GM19099 (cell line): ENCODE measurements at regions not wholly inside any gene's neighbourhood (a gene's known extent, or its start where the extent isn't known, plus 50 kb on each side); places are given as distances from the start of the nearest gene placed in this dataset.

Experiments used
- POLR2A ChIP-seq: IDR thresholded peaks from 3 replicates; pipeline ENCODE4 v1.6.1; 2011; ENCODE audit warnings: low read depth; ENCODE audit not compliant: insufficient read length; ENCODE audit errors: extremely low read depth

DNA sequence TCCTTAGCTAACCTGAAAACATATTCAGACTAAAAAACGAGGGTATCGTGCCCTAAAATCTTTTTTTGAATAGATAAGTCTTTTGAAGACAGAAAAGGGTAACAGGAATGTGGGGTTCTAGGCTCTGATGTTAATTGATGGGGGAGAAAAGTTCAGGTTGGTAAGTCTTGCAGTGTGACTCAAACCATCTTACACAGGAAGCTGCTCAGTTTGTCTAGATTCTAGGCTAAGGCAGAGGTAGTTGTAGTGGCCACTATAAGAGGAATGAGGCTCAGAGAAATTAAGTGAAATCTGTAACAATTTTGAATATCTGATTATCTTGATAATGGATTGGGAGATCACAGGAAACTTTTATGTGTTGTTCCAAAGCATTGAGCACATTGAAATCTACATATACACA is 267.9 kb downstream of the PDCD6IP start:
- no peak for TF ChIP-seq POLR2A

DNA sequence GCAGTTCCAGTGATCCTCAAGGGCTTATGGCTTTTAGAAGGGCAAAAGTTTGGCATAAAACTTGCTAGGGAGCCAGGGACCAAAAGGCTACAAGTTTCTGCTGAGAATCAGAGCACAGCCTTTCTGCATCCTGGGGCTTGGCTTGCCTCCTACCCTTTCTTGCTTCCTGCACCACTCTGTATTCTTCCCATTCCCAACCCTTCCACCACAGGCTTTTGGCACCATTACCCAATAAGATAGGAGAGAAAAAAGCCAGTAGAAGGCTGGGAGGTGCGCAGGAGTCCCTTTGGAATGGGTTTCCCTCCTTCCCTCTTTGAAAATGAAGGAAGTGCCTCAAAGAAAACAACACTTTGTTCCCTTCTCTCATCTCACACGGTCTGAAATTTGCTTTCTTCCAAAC is 268.6 kb downstream of the PDCD6IP start:
- TF ChIP-seq POLR2A, result no peak

DNA sequence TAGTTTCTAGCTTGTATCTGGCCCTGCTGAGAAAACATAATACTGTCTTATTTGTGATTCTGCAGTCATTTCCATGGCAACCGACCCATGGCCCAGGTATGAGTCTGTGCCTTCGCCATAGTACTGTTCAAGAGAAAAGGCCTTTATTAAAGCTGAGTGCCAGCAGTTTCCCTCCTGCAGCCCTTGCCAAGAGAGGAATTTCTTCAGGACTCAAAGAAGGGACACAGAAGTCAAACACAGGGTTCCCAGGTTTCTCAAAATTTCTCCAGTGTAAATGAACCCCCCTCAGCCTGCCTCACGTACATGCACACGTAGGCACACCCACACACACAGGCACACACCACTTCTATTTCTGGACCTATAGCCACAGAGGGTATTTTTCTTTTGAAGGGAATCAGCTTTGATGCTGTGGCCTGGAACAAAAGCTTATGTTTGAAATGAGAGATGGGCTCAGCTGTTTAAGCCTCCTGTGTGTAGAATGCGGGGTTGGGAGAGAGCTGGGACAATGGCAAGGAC is 269.2 kb downstream of the PDCD6IP start:
- TF ChIP-seq POLR2A, result no peak

DNA sequence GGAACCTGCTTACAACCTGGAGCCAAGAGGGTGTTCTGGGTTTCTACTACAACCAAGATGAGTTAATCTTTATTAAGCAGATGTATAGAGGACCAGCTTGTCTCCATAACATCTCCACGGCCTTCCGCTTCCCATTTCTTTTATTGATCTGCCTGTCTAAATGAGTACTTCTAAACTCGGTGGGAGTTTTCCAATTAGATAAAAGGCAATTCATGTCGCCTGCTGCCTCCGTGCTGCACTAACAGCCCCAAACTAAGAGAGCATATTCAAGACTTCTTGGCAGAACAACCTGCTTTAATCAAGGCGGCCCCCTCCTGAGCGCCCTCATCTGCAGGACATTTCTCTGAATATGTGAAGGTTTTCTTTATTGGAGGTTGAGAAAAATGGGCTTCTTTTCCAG is 270.1 kb downstream of the PDCD6IP start:
- no peak for TF ChIP-seq POLR2A

DNA sequence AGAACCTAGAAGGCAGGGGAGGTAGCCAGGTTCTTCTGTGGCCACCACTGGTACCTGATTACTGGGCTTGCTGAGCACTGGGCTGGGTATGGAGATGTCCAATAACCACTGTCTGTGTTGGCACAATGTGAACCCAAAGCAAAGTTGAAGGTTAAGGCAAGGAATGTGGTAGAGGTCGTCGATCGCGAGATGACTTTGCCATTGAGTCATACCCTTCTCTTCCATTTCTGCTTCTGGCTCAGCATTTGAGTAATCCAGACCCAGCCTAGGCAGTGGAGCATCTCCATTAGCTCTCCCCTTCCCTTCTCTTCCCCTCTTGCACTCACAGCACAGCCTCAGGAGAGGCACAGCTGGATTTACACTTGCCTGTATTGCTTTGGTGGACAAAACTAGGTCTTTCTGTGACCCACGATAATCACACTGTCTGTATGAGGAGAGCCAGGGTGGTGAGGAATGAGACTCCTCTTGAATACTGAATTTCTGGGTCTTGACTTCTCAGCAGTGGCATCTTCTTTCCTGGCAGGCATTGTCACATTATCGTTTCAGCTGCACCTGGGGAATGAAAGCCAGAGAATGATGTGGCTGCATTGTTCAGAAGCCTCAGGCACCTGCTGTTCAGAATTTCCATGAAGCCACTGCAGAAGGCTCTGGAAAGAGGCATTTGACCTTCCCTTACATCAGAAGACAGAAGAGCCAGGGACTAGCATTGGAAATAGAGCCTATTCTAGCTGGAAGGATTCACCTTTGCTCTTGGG is 272.6 kb downstream of the PDCD6IP start:
- no peak for TF ChIP-seq POLR2A

GRCh38 chr3:34072297-34072696 is 273.9 kb downstream of the PDCD6IP start:
- TF ChIP-seq POLR2A, result no peak

DNA sequence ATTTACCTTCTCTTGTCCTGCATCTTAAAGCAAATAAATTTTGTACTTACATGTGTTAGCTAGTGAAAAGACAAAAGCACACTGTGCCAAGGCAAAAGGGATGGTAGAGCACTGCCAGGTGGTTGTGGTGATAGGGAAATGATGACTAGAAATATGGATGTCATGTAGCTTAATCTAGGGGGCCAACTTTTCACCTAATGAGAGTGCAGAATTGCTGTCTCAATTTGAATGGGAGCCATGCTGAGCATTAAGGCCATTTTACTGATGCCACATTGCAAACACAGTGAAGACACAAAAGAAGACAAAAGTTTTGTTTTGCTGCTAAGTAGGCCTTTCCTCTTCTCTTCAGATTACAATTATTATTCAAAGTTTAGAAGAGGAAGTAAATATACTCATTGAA is 274.7 kb downstream of the PDCD6IP start:
- TF ChIP-seq POLR2A, result no peak

DNA sequence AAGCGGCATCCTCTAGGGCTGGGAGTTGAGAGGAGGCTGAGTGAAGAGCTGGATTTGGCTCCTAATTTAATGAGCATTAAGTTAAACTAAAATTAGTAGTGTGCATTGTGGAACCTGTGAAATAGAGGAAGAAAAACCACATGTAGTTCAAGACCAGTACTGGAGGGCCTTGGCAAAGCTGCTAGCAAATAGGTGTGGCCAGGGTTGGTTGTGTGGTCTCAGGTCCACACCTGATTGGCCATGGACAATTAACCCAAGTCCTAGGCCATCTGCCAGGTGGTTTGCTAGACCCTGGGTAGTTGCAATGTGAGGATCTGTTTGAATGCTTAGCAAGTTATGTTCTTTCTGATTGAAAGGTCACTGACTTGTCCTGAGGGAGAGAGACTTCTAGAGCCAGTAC is 275.5 kb downstream of the PDCD6IP start:
- no peak for TF ChIP-seq POLR2A

- TF ChIP-seq POLR2A, result no peak
These were observed 277.5 kb downstream of the PDCD6IP start for GRCh38 chr3:34075975-34076374.

DNA sequence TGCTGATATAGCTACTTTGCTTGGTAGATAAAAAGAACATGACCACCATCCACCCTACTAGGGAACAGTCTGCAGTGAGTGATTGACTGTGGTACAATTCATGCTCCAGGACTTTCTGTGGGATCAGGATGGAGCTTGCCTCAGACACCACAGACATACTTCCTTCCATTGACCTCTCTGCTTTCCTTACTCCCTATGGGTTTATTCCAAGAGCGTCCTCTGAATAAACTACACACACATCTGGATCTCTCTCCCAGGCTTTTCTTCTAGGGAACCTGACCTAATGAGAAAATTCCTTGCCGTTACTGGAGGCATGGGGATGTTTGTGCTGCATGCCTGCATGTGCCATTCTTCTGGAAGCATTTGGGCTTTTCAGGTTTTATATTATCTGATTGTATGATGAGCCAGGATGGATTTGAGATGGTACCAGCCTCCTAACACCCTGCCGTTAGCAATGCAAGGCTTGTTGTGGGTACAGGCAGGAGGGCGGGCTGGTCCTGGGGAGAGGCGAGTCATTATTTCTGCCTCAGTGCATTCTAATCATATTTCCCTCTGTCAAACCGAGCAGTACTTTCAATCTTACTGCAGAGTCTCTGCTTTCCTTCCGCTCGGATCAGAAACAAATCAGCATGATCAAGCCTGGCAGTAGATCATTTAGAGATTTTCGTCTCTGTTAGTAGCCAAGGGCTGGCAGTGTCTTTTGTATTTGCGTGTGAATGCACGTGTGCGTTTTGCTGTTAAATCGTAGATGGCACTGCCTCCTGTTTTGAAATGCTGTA is 279.2 kb downstream of the PDCD6IP start:
- TF ChIP-seq POLR2A, result no peak

DNA sequence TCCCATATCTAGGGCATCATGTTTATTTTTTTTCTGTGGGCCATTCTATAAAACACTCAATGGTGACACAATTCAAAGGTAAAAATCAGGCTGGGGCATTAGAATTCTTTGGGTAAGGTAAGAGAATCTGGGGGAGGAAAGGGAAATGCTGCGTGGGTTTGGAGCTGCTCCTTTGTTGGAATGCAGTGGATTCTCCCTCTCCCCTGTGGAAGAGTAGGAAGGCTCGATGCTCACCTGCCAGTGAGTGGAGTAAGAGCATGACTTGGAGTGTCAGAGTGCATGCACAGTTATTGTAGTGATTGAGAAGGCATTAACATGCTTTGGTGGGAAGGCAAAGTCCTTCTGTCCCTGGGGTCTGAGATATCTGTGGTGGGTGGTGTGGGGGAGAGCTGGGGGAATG is 280.0 kb downstream of the PDCD6IP start:
- no peak for TF ChIP-seq POLR2A

DNA sequence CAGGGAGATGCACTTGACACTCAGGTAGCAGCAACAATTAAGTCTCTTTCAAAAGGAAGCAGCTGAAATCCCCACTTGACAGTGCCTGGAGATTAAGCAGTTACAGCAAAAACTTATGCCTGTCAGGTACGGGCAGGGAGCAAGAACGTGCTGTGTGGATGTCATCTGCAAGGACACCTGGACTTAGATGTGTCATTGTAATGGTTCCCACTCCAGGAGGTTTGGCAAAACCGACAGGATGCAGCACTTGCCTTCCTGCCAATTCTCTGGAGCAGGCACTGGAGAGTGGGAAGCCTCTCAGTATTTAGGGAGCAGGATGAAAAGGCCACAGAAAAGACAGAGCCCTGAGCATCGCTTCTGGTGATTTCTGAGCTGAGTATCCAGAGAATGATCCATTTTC is 292.4 kb downstream of the PDCD6IP start:
- TF ChIP-seq POLR2A, result no peak

DNA sequence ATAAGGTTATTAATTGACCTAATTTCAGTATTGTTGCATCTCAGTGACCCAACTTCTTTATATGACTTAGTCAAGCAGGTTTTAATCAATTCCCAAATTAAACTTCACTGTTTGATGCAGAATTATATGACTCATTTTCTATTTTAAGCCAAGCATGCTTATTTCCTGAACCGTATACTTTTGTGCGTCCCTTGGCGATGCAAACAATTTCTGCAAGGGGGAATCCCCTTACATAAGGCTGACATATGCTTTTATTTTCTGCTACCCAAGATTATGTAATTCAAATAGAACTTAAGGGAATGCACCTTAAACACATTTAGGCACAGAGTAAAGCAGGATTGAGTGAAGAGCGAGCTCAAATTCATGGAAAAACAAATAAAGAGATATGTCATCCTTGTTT is 303.9 kb downstream of the PDCD6IP start:
- no peak for TF ChIP-seq POLR2A

GRCh38 chr3:34106379-34106778 is 307.9 kb downstream of the PDCD6IP start:
- no peak for TF ChIP-seq POLR2A

DNA sequence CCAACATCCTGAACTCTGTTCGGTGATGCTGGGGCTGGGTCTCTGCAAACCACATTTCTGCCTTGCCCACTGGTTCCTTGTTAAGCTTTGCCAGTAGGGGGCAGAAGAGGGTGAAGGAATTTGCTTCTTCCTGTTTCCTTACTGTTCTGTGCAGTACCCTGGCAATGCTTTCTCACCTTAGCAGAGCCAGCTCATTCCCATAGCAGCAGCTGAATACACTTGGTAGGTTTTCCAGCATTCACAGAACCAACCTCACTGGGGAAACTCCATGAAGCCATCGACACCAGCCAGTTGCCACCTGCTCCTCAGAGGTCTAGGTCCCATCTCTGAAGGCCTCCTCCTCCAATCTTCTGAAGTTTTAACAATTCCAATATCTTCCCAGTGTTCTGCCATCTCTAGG is 308.4 kb downstream of the PDCD6IP start:
- TF ChIP-seq POLR2A, result no peak

DNA sequence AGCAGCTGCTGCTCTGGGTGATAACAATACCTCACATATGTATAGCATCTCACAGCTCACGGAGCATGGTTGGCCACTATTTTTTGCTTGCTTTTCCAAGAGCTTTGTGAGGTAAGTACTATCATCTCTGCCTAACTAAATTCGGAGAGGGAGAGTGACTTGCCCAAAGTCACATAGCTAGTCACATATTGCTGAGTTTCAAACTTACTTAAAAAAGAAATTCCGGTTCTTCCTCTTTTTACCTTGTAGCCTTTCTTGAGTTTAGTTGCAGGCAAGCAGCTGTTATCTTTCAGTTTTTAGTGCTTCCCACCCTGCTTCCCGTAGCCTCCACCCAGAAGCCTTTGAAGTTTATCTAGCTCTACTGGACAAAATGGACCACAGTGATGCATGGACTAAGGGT is 309.2 kb downstream of the PDCD6IP start:
- TF ChIP-seq POLR2A, result no peak
